OCI-LY7 (cell line): ENCODE measurements at regions not wholly inside any gene's neighbourhood (a gene's known extent, or its start where the extent isn't known, plus 50 kb on each side); places are given as distances from the start of the nearest gene placed in this dataset.

Experiments
- BruUV-seq: library from RNA; stranded (reverse); fragments of 400-500 nt; replicated peaks from 2 replicates; lab custom pipeline; 2021; lab: Mats Ljungman, UMichigan
- CTCF ChIA-PET: fragments of 300-600 bp; sonication (Branson Sonifier 250); formaldehyde crosslinking; loops from one replicate; lab custom pipeline; 2022; ENCODE audit warnings: antibody characterized with exemption; ENCODE audit not compliant: unreplicated experiment; lab: Charles Lee
- POLR2A ChIA-PET: fragments of 300-600 bp; sonication (Branson Sonifier 250); formaldehyde crosslinking; loops from one replicate; lab custom pipeline; 2022; ENCODE audit warnings: antibody characterized with exemption; lab: Charles Lee
- DNase-seq: peaks from one replicate; pipeline ENCODE4 v3.0.0-alpha.2; 2015; ENCODE audit warnings: low spot score
- H2AFZ ChIP-seq: fragments of 200-600 bp; sonication (generic), shearing (Covaris generic); 2 replicates; pipeline ENCODE4 v1.6.1; 2014; ENCODE audit warnings: mild to moderate bottlenecking, antibody characterized with exemption, low read length, moderate library complexity
- H3K27ac ChIP-seq: fragments of 200-600 bp; sonication (generic); 2 replicates; pipeline ENCODE4 v1.5.1; 2014; ENCODE audit warnings: mixed run types, low read depth, mild to moderate bottlenecking, moderate library complexity, low read length, inconsistent platforms; ENCODE audit not compliant: poor library complexity, severe bottlenecking
- H3K36me3 ChIP-seq: fragments of 200-600 bp; sonication (generic); 2 replicates; pipeline ENCODE4 v1.6.1; 2014; ENCODE audit warnings: mild to moderate bottlenecking, antibody characterized with exemption, low read length, moderate library complexity, mixed read lengths; ENCODE audit not compliant: insufficient read depth
- H3K4me1 ChIP-seq: fragments of 200-600 bp; sonication (generic); 2 replicates; pipeline ENCODE4 v1.5.1; 2014; ENCODE audit warnings: mild to moderate bottlenecking, low read length; ENCODE audit not compliant: insufficient read depth, poor library complexity, severe bottlenecking
- H3K4me2 ChIP-seq: fragments of 200-600 bp; sonication (generic); 2 replicates; pipeline ENCODE4 v1.6.1; 2014; ENCODE audit warnings: mild to moderate bottlenecking, low read length
- H3K4me3 ChIP-seq: fragments of 200-600 bp; sonication (generic); 2 replicates; pipeline ENCODE4 v1.5.1; 2014; ENCODE audit warnings: mild to moderate bottlenecking, low read depth, low read length; ENCODE audit not compliant: poor library complexity, severe bottlenecking
- H3K79me2 ChIP-seq: fragments of 200-600 bp; sonication (generic); 2 replicates; pipeline ENCODE4 v1.6.1; 2016; ENCODE audit warnings: low read depth, mild to moderate bottlenecking, low read length, moderate library complexity, mixed read lengths; ENCODE audit not compliant: insufficient read depth
- H3K9me2 ChIP-seq: fragments of 200-600 bp; sonication (generic); 2 replicates; pipeline ENCODE4 v1.6.1; 2016; ENCODE audit warnings: mild to moderate bottlenecking, low read length, mixed read lengths; ENCODE audit not compliant: insufficient read depth
- H3K9me3 ChIP-seq: fragments of 200-600 bp; sonication (generic); 2 replicates; pipeline ENCODE4 v1.6.1; 2014; ENCODE audit warnings: mild to moderate bottlenecking, mixed run types, low read length, mixed read lengths
- H4K20me1 ChIP-seq: fragments of 200-600 bp; sonication (generic); 2 replicates; pipeline ENCODE4 v1.6.1; 2014; ENCODE audit warnings: mild to moderate bottlenecking, antibody characterized with exemption, low read length, moderate library complexity, mixed read lengths; ENCODE audit not compliant: insufficient read depth
- EZH2phosphoT487 ChIP-seq: fragments of 200-600 bp; sonication (generic); IDR thresholded peaks from 2 replicates; pipeline ENCODE4 v1.6.1; 2018; ENCODE audit warnings: low read depth, borderline replicate concordance, mild to moderate bottlenecking, mixed run types, antibody characterized with exemption, low read length, moderate library complexity, mixed read lengths
- intact Hi-C: fragments of 100-400 bp; cut with micrococcal nuclease; formaldehyde crosslinking; loops from one replicate; pipeline ENCODE4 v1.10.0; 2022; ENCODE audit not compliant: unreplicated experiment
- TF ChIP-seq, protein P1 (sequence below): fragments of 200-600 bp; sonication (generic); conservative IDR thresholded peaks from 2 replicates; pipeline ENCODE4 v1.5.1; 2014; ENCODE audit warnings: mild to moderate bottlenecking, antibody characterized with exemption, low read length, moderate library complexity, mixed read lengths

DNA sequence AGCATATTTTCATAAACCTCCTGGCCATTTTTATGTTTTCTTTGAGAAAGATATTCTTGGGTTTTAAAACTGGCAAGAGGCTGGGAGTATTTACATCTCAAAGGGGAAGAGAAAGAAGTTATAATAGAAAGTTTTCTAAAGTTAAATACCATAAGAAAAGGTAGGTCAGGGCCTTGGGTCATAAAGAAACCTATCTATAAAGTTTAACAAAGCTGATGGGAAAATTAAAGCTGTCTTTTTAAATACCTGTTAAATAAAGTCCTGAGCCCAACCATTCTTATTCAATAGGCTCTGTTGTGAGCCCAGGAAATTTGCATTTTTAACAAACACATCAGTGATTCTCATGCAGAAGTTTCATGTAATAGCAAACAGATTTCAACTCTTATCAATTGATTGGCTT is 451.8 kb upstream of the INTU start:
- Histone ChIP-seq H3K79me2 (no peaks in the 10 kb centered on the region), H2AFZ (no peak overlapping the region), H4K20me1 (no peaks in the 10 kb centered on the region), H3K9me3 (no peaks in the 10 kb centered on the region), H3K9me2 (no peaks in the 10 kb centered on the region), H3K4me2 (no peak overlapping the region), H3K27ac (no peak overlapping the region), H3K4me1 (no peaks in the 10 kb centered on the region), H3K36me3 (no peaks in the 10 kb centered on the region), H3K4me3 (no peak overlapping the region)
- TF ChIP-seq, protein P1, sequence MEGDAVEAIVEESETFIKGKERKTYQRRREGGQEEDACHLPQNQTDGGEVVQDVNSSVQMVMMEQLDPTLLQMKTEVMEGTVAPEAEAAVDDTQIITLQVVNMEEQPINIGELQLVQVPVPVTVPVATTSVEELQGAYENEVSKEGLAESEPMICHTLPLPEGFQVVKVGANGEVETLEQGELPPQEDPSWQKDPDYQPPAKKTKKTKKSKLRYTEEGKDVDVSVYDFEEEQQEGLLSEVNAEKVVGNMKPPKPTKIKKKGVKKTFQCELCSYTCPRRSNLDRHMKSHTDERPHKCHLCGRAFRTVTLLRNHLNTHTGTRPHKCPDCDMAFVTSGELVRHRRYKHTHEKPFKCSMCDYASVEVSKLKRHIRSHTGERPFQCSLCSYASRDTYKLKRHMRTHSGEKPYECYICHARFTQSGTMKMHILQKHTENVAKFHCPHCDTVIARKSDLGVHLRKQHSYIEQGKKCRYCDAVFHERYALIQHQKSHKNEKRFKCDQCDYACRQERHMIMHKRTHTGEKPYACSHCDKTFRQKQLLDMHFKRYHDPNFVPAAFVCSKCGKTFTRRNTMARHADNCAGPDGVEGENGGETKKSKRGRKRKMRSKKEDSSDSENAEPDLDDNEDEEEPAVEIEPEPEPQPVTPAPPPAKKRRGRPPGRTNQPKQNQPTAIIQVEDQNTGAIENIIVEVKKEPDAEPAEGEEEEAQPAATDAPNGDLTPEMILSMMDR: no peak
- TF ChIP-seq EZH2phosphoT487: no peak
- no TSS peak for BruUV-seq
- intact Hi-C loops: no loop called here
- DNase-seq: no peak
- ChIA-PET CTCF (no interaction called here), POLR2A (no interaction called here)

DNA sequence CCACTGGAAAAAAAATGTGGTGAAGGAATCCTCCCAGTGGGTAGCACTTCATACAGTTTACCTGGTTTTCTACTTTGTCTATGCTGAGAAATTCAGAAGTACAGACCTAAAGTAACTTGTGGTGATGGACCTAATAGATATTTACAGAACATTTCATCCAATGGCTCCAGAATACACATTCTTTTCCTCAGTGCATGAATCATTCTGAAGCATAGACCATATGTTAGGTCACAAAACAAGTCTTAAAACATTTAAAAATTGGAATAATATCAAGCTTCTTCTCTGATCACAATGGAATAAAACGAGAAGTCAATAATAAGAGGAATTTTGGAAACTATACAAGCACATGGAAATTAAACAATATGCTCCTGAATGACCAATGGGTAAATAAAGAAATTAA is 450.1 kb upstream of the INTU start:
- no TSS peak for BruUV-seq

DNA sequence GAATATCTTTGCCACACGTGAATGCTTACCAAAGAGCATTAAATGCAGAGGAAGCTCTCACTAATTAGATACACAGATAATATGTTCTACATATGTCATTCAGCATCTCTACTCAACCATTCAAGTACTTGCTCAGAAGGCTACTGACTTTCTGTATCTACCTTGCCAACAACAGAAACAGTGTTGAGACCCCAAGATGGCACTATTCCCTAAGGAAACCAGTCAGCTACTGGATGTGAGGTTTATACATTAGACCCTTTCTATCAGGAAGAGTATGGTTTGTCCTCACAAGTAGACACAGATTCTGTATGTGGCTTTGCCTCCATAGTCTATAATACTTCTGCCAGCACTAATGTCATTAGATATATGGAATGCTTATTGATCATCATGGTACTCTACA is 443.9 kb upstream of the INTU start:
- Histone ChIP-seq H3K9me3 (no peaks in the 10 kb centered on the region), H2AFZ (no peak overlapping the region), H3K4me1 (no peaks in the 10 kb centered on the region), H3K9me2 (no peaks in the 10 kb centered on the region), H3K4me2 (no peak overlapping the region), H3K79me2 (no peaks in the 10 kb centered on the region), H3K36me3 (no peaks in the 10 kb centered on the region), H4K20me1 (no peaks in the 10 kb centered on the region), H3K27ac (no peak overlapping the region), H3K4me3 (no peak overlapping the region)
- ChIA-PET POLR2A (no interaction called here), CTCF (no interaction called here)
- intact Hi-C loops: no loop called here
- BruUV-seq: no TSS peak
- no peak for DNase-seq
- TF ChIP-seq, protein P1: no peak
- TF ChIP-seq EZH2phosphoT487: no peak

More for the DNA sequence above, 450.1 kb upstream of the INTU start:
- TF ChIP-seq EZH2phosphoT487: no peak
- TF ChIP-seq, protein P1: no peak
- H3K4me3 ChIP-seq: no peak overlapping the region
- H3K36me3 ChIP-seq: no peaks in the 10 kb centered on the region
- POLR2A ChIA-PET: no interaction called here
- no peaks in the 10 kb centered on the region for H4K20me1 ChIP-seq
- no peaks in the 10 kb centered on the region for H3K9me3 ChIP-seq
- H3K27ac ChIP-seq: no peak overlapping the region
- intact Hi-C loops: no loop called here
- H2AFZ ChIP-seq: no peak overlapping the region
- no peaks in the 10 kb centered on the region for H3K4me1 ChIP-seq
- no peak for DNase-seq
- CTCF ChIA-PET: no interaction called here
- H3K9me2 ChIP-seq: no peaks in the 10 kb centered on the region
- no peaks in the 10 kb centered on the region for H3K79me2 ChIP-seq
- no peak overlapping the region for H3K4me2 ChIP-seq
